ENCODE measurements at regions not wholly inside any gene's neighbourhood (a gene's known extent, or its start where the extent isn't known, plus 50 kb on each side); places are given as distances from the start of the nearest gene placed in this dataset.

DNA sequence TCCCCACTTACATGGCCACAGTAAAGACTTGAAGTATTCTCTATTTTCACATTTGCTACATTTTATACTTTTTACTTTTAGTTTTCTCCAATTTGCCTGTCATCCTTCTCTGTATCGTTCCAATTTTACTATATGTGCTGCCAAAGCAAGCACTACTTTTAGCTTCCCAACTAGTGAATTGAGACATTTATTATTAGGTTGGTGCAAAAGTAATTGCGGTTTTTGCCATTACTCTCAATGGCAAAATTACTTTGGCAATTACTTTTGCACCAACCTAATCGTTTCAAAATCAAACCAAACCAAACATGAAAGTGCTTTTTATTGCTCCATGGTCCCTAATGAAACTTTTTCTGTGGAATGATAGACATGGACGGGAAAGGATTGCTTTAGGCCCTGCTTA, 56.6 kb upstream of the ATF3 start:
- no peak for TF ChIP-seq CTCF (IDR thresholded peaks at IDR 0.05; ENCODE audit: extremely low read depth, missing control alignments)
- no peak for DNase-seq (ENCODE audit: low spot score)

- no peak for TF ChIP-seq CTCF (IDR thresholded peaks at IDR 0.05; ENCODE audit: extremely low read depth, missing control alignments)
- no peak for DNase-seq (ENCODE audit: low spot score)
Measured at GRCh38 chr1:212553676-212554075, 54.9 kb upstream of the ATF3 start.

DNA sequence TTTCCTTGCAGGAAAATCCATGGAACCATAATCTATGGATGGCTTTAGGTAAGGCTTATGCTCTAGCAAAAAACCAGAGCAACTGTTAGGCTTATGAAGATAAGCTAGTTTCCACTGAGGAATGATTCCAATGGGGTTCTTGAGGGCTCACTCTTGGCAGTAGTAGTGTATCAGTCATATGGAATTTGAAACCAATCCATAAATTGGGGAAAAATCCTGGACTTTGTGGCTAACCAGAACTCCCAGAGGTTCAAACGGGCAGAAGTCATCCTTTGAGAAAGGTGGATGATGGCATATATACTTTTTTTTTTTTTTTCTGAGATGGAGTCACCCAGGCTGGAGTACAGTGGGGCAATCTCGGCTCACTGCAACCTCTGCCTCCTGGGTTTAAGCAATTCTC, 54.2 kb upstream of the ATF3 start:
- DNase-seq (ENCODE audit: low spot score) = no peak
- TF ChIP-seq CTCF (IDR thresholded peaks at IDR 0.05; ENCODE audit: extremely low read depth, missing control alignments) = no peak

GRCh38 chr1:212555426-212555825, 53.1 kb upstream of the ATF3 start:
- DNase-seq (ENCODE audit: low spot score) = no peak
- TF ChIP-seq CTCF (IDR thresholded peaks at IDR 0.05; ENCODE audit: extremely low read depth, missing control alignments) = no peak

DNA sequence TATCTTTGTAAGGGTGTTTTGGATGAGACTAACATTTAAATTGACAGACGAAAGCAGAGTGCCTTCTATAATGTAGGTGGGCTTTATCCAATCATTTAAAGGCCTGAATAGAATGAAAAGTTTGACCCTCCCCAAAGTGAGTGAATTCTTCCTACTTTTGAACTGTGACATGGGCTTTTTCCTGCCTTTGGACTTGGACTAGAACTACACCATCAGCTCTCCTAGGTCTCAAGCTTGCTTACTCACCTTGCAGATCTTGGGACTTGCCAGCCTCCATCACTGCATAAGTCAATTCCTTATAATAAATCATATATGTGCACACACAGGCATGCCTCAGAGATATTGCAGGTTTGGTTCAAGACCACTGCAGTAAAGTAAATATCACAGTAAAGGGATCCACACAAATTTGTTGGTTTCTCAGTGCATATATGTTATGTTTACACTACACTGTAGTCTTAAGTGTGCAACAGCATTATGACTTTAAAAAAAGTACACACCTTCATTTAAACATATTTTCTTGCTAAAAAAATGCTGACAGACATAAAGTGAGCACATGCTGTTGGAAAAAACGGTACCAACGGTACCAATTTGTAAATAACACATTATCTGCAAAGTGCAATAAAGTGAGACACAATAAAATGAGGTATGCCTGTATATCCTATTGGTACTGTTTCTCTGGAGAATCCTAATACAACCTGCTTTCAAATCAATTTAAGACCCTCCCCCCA, 51.6 kb upstream of the ATF3 start:
- TF ChIP-seq CTCF (IDR thresholded peaks at IDR 0.05; ENCODE audit: extremely low read depth, missing control alignments) = no peak
- DNase-seq (ENCODE audit: low spot score) = no peak

DNA sequence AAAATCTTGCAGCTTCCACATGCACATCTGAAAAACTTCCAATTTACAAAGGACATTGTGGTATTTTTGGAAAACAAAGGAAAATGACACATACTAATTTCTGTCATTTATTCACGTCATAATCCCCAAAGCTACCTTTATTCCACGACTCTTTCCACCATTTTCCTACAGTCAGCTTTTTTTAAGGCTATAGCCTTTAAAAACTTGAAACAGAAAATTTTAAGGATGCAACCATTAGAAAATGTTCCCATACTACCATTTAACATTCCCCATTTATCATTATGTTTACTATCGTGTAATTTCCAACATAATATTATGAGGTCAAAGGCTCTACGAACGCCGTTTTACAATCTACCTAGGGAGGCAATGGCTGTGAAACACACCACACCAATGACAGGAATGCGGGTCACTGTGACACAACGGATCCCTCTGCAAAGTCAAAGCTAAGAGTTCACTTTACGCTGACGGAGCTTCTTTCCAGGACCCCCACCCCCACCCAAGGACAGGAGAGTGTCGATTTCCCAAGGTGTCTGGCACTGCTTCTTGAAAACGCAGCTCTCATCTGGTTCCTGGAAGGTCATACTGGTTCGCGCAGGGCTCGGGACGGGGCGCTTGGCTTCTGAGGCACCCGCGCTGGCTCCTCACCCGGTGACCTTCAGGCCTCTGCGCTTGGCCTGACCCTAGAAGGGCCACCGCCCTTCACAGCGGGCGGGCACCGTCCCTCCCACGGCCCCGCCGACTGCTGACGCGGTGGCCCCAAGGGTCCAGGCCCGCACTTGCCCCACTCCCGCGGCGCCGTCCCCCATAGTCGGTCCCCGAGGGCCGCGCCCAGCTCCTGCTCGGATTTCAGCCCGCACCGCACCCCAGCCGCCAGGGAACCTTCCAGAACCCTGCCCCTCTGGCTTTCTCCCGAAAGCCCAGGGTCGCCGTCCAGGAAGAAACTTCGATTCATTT, 50.5 kb upstream of the ATF3 start:
- DNase-seq (ENCODE audit: low spot score) = no peak
- TF ChIP-seq CTCF (IDR thresholded peaks at IDR 0.05; ENCODE audit: extremely low read depth, missing control alignments) = no peak
